Kasumi-1 (cell line): ENCODE measurements at regions not wholly inside any gene's neighbourhood (a gene's known extent, or its start where the extent isn't known, plus 50 kb on each side); places are given as distances from the start of the nearest gene placed in this dataset.

Experiments used
- DNase-seq, 2 experiments: peaks; one replicate each; lab custom pipeline; 2025; lab: John Stamatoyannopoulos, UW

DNA sequence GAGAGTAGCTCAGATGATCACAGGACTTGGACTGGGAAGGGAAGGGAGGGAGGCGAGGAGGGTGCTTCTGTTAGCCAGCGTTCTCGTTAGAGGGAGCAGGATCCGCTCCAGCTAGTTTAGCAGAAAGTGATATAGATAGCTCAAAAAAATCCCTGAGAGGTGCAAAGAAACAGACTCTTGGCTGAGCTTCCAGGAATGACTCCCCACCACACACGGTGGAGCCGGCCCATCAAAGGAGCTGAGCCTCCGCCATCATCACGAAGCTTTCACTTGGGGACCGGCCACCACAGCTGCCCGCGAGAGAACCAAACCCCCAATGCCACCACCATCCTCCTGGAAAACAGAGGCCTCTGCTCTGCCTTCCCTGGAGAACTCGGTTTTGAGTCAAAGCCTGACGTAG lies 124.6 kb upstream of the BCL2L14 start:
- no peak for DNase-seq

DNA sequence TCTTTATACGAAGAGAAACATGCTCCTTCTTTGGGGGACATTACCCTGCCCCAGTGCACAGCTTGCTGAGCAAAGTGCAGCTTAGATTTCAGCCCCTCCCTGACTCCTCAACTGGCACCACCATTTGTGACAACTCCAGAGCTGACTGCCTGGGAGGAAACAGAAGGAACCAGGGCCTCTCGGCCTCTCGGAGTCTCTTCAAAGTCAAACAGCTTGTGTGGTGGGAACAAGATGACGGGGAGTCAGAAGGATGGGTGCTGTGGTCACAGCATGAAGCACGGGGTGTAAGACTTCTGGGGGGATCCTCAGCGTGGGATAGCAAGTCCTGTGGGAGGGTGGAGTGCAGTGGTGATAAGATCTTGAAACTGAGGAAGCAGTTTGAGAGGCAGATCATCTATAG lies 123.5 kb upstream of the BCL2L14 start:
- DNase-seq, result peak; percentile 10 to 22

DNA sequence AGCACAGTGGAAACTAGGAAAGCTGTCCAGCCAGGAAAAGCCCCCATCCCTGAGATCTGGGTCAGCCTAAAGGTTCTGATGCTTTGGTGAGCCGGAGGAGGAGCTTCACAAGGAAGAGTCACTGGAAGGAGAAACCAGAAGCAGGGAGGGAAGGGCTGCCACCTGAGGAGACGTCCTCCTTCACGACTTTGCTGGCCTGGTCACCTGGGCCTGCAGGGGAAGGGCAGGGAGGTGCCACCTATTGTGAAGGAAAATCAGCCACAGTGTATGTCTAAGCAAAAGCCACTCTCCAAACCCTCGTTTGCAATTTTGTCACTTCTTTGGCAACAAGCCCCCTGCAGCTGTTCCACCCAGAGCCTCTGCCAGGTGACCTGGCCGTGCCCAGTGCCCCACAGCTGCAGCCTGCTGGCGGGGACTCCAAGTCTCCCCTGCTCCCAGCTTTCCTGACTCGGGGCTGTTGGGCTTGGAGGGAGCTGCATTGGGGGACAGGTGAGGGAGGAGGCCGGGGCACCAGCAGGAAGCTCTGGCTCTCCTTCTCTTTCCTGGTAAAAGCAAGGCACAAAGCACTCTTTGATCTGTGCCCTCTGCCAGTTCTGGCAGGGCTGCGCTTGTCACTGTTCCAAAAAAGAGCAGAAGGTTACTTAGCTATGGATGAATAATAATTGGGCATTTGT lies 120.9 kb upstream of the BCL2L14 start:
- DNase-seq, result no peak

DNA sequence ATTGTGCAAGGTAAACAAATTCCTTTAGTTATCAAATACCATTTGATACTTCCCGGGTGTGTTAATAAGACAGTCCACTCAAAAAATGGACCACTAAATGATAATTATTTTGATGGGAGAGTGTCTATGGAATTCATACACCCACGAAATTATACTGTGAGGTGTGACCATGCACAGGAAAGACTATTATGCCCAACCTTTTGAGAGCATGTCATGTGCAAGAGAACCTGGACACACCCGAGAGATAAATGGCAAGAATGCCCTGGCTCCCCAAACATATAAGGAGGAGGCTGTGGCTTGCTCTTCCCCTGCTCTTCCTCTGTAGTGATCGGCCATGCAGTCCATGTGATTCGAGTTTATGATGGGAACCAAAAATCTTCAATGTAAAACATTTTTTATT lies 119.5 kb upstream of the BCL2L14 start:
- DNase-seq, result no peak

DNA sequence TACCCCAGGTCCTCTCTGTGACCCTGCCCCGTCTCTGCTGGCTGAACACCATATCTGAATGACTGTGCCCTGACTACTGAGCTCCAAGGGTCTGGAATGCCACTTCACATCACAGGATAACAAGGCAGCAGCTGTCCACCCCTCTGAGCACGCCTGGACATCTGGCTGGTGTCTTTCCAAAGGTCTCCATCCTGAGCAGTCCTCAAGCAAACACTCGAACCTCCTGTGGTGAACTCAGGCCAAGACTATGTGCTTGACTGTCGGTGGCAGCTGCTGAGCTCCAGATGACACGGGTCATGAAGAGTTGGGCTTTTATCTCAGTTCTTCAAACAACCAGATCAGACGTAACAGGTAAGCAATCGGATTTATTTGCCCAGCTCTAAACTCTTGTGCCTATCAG lies 117.2 kb upstream of the BCL2L14 start:
- no peak for DNase-seq

DNA sequence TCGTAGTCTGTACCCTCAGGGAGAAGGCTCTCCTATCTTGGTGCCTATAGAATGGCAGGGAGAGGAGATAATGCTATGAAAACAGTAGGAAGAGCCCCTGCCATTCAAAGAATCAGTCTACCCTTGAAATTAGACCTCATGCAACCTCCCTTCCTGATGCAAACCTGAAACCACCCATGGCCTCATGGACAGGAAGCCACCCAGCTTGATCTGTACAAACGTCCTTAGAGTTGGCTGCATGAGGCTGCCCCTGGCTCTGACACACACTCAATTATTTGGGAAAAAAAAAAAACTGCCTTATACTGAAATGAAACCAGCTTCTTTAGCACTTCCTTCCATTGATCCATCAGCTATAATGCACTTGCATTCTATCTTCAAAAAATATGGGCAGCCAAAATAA lies 116.6 kb upstream of the BCL2L14 start:
- peak in 1 of 2 experiments; percentile 2 for DNase-seq

DNA sequence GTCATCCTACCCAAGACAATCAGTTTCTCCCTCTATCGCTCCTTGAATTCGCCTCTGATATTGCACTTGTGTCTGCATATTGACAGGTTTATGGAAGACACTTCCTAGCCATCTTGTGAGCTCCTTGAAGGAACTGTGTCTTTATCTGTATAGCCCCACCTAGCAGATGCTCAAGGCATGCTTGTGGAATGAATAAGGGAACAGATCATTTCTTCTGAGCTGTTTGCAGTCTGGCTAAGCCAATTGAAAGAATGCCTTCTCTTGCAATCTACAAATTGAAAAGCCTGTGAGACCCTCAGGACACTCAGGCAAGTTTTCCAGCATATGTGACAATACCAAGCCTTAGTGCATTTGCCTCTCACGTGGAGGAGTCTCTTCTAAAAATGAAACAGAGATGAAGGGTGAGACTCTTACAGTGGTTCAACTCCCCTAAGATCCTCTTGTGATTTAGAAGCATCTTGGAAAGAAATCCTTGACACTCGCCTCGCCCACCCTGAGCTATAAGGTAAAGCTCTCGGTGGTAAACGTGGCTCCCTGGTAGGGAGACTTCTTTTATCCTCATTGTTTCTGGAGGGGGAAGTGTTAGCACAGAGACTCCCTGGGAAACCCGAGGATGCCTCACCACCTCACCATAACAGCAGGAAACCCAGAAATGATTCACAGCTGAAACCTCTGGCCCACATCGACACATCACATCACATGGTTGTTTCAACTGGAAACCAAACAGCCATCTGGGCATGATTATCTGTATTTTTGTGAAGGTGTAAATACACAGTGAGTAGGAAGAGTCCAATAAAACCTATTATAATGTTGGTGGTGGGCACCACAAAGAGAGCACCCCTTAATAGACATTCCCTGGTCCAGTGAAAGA lies 112.3 kb upstream of the BCL2L14 start:
- DNase-seq, result peak; percentile 21 to 36

DNA sequence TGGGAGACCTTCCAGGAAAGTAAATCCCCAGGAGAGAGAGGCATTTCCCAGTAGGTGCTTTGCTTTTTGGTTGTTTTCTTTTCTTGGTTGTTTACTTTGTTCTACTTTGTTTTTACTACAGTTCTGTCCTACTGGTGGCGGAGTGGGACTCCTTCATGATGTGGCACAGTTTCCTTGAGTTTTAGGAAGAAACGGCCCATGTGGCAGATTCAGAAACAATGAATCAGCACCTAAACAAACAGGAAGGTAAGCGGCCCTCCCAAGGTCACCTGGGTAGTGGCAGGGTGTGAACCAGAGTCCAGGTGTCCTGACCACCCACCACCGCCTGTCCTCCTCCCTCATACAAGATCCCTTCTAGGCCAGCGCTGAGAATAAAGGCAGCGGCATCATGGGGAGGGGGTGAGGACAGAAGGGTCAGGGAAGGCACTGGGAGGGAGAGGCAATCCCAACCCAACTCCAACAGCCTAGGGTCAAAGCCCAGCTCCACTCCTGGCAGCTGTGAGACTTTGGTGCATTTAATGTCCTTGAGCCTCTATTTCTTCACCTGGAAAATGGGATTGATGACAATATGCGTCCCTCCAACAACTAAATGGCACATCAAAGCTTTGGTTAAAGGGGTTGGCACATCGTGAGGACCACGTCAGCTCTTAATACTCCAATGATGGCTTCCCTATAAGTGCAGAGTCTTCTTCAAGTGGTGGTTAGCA lies 111.5 kb upstream of the BCL2L14 start:
- no peak for DNase-seq

DNA sequence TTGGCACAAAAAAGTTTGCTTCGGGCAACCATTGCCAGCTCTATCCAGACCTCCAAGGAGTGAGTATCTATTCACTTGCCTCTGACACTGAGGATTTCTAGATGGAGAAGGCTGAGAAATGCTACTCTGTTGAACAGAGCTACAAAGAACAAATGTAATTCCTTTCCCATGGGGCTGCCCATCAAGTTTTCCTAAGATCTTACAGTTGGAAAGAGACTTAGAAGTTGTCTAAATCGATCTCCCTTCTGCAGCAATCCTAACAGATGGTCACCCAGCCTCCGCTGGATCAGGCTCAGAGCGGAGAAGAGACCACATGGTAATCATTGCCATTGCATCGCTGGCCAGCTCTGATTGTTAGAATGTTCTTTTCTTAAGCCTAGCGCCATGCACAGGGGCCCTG lies 110.1 kb upstream of the BCL2L14 start:
- no peak for DNase-seq

DNA sequence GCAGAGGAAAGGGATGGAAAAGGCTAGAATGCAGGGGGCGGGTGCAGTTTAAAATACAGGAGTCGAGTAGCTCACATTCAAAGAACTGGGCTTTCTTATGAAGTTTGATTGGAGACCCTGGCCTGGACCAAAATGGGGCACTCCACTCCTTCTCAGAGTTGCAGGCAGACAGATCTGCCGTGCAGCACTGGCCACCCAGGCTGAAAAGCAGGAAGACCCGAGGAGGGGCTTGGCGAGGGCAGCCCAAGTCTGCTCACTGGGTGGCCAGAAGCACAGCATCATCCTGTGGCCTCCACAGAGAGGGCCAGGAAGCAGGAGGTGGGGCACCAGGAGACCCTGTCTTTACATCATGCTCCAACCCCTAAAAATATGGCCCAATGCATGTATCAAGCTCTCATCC lies 109.1 kb upstream of the BCL2L14 start:
- DNase-seq, result no peak

DNA sequence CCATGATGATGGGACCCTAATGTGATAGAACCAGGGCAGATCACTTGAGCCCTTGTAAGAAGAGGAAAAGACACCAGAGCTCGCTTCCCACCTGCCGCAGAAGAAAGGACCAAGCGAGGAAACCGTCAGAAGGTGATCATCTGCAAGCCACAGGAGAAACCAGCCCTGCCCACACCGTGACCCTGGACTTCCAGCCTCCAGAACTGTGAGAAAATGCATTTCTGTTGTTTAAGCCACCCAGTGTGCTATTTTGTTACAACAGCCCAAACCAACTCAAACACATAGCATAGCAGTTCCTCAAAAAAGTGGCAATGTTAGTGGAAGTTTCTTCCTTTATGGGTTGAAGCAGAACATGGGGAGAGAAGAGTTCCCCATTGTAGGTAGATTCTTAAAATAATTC lies 107.9 kb upstream of the BCL2L14 start:
- DNase-seq, result peak; percentile 35 to 61

DNA sequence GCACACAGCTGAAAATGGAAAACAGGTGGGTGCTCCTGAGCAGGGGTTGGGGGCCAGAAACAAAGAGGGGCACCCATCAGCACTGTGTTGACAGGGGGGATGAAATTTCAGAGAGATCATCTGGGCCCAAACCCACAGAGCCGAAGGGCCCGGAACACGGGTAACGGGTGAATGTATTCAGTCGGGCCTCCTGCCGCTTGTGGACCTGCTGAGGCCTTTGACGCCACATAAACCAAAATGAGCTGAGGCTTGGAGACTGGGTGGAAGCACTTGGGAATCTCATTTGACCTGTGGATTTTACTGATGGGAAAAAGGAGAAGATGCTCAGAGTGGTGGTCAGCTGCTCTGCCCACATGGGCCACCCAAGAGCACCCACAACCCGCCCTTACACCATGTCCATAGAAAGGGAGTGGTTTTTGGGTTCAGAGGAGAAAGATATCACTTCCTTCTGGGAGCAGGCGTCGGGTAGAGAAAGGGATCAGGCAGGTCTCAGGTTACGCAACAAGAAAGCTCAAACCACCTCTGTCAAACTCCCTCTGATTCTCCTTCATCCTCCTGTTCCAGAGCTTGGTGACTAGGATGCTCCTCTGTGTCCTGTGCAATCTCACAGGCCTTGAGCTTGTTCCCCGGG lies 106.8 kb upstream of the BCL2L14 start:
- DNase-seq, result no peak

DNA sequence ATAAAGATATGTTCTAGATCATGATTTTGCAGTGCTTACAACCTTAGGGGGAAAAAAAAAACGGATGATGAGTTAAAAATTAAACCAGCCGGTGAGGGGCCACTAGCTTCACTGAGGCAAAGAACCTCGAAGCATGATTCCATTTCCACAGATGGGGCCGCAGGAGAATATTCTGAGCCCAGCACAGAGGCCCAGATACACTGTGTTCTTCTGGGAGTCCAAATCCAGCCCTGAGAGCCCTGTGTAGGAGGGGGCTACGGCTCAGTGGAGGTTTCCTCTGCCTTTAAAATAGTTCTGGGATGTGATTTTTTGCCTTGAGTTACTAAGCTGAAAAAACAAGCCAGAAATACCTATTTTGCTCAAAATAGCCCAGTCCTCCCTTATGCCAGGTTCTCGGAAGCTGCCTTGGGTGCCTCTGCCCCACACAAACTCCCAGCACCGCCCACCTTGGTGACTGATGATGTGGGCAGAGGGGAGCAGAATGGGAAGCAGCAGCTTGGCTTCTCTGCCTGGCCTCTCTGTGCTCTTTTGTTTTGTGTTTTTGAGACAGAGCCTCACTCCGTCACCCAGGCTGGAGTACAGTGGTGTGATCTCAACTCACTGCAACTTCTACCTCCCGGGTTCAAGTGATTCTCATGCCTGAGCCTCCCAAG lies 105.4 kb upstream of the BCL2L14 start:
- DNase-seq, result no peak

DNA sequence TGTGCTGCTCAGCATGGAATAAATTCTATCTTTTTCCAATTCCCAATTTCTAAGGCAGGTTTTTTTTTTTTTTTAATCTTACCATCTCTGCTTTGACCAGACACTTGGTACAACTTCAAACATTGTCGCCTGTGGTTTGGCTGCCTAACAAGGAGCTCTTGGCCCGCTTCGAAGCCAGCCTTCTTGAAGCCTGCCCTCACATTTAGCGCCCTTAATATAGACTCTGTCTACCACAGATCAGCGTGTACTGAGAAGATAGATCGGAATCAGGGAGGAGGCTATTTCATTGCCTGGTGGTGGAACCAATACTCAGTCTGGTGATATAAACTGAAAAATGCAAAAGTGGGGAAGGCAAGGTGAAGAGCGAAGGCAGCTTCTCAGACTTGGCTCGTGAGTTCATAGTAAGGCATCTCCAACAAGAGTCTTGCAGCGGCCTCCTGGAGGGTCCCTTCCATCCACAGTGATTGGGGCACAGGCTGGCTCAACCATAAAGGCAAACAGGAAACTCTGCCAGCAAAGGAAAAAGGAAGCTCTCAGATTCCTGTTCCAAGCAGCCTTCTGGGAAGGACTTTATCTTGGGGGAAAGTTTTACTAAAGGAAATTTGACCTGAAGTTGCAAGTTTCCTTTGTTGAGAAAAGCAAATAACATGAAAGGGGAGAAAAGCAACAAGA lies 103.2 kb upstream of the BCL2L14 start:
- no peak for DNase-seq

DNA sequence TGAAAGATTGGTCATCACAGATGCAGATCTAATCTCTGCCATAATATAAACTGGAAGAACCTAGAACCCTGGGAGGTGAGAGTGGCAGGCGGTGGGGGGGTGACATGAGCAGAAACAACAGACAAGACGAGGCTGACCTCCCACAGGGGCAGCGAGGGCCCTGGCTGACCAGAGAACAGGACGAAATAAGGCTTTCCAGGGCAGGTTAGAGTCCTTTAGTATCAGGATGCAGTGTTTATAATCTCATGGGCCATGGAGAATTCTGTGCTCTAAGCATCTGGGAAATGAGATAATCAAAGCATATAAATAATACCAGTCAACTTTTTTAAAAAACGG lies 102.7 kb upstream of the BCL2L14 start:
- no peak for DNase-seq

DNA sequence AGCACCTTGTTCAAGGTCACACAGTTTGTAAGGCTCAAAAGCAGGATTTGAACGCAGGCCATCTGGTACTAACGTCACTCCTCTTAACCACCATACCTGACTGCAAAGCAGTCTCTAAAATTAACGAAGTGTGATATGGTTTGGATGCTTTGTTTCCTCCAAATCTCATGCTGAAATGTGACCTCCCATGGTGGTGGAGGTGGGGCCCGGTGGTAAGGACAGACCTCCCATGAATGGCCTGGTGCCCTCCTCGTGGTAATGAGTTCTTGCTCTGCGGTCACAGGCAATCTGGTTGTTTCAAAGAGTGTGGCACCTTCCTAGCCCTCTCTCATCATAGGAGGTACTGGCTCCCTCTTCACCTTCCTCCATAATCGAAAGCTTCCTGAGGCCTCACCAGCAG lies 102.2 kb upstream of the BCL2L14 start:
- no peak for DNase-seq

DNA sequence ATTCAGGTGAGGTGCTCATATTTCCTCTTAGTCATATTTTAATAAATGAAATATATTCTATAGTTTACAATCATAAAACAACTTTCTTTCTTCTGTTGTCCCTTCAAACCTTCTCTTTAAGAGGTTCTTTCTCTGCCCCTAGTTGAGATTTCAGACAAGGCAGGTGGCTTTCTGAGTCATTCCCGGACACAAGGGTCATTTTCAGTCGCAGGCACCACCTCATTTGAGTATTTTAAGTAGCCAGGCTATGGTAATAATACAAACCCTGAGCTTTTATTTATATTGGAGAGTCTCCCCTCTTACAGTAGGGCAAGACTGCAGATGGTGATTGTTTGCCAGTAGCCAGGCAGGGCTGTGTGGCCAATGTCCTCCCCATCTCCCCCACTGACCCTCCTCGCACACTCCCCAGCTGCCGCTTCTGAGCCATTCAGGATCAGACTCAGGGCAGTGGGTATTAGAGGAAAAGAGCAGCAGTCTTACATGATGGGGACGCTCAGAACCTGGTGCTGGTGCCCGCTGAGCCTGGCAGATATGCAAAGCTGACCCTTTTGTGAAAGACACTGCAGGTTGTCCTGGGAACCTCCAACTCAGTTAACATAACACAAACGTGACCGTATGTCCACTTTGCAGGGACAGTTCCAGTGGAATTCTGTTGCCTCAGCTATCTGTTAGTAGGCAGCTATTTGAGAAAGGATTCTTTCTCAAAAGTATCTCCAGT lies 101.1 kb upstream of the BCL2L14 start:
- DNase-seq, result no peak

DNA sequence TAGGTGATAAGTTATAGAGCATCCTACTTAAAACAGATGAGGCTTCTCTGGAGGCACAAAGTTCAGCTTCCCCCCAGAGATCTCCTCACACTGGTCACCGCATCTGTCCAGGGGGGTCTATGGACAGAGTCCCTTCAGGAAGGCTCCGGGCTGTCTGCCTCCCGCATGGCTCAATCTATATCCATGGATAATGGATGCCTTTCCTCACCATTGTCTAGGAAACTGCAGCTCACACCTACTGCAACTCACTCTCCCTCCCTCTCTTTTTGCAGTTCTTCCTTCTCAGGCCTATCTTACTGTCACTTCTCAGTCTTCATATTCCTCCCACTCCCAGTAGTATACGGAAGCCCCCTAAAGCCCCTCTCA lies 100.6 kb upstream of the BCL2L14 start:
- no peak for DNase-seq

DNA sequence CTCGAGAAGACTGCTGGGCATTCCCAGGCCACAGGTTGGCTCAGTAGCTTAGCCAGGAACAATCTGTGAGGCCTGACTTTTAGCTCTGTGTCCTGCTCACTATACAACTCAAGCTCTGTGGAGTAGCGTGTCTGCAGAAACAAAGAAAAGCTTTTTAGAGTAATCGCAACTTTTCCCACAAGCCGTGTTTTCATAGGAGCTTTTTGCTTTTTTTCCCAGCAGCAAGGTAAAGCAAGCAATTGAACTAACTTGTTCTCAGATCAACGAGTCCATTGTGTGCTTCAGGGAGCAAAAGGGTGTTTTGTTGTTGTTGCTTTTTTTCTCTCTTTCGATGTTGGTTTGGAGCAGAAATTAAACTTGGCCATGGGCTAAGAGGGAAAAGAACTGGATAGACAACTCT lies 97.3 kb upstream of the BCL2L14 start:
- no peak for DNase-seq

DNA sequence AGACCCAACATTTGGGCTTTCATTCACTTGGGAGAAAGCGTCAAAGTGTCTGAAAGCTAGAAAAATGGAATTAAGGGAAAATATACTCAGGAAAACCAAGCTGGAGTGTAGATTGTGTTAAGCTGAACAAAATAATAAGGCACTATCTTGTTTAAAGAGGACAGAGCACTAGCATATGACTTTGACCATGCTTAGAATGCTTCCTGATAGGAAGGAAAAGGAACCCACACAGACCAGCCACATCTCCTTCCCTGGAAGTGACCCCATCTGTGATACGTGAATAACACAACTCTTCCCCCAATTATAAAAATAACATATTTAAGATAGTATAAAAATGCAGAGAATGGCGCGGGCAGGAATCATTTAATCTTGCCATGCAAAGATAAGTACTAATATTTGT lies 94.7 kb upstream of the BCL2L14 start:
- DNase-seq, result peak; percentile 7 to 16
